ENCODE measurements at regions not wholly inside any gene's neighbourhood (a gene's known extent, or its start where the extent isn't known, plus 50 kb on each side); places are given as distances from the start of the nearest gene placed in this dataset.
A peak's percentile ranks its signal among the peaks of the same experiment; 100 is the strongest.
"Not testable (repeated sequence)": the region's sequence is repeated elsewhere in the genome, so short reads cannot be mapped to it uniquely, and the experiment has no call there.

- 93 to 94% methylated on average over 3 of the region's 3 CpGs for WGBS, 2 donors
- no peak overlapping the region for H3K4me3 ChIP-seq (ENCODE audit: low read depth, poor library complexity, severe bottlenecking)
- DNase-seq (ENCODE audit: low spot score in 2 of 2), result no peak
- TF ChIP-seq POLR2A (IDR thresholded peaks at IDR 0.05) (no peak), CTCF (IDR thresholded peaks at IDR 0.05) (no peak)
- intact Hi-C loops (cut with DNase I; ENCODE audit: low total_unique reads), result no loop called here
Measured at GRCh38 chr1:189708674-189709073, 769.0 kb downstream of the BRINP3 start.

- intact Hi-C loops (cut with DNase I; ENCODE audit: low total_unique reads); H3K4me3 ChIP-seq (ENCODE audit: low read depth, poor library complexity, severe bottlenecking): not testable (repeated sequence)
- WGBS, 2 donors, result 98 to 99% methylated on average over 8 to 29 of the region's 38 CpGs
- peak in 1 of 2 donors; percentile 56 for DNase-seq (ENCODE audit: low spot score in 2 of 2)
Measured at GRCh38 chr1:189718147-189718795, 759.4 kb downstream of the BRINP3 start.

- TF ChIP-seq CTCF (IDR thresholded peaks at IDR 0.05) (no peak), POLR2A (IDR thresholded peaks at IDR 0.05) (no peak)
- WGBS, 2 donors, result 47 to 53% methylated on average over 4 of the region's 4 CpGs
- H3K4me3 ChIP-seq (ENCODE audit: low read depth, poor library complexity, severe bottlenecking), result no peak overlapping the region
- DNase-seq (ENCODE audit: low spot score in 2 of 2), result no peak
- intact Hi-C loops (cut with DNase I; ENCODE audit: low total_unique reads), result no loop called here
Measured at GRCh38 chr1:189726806-189727205, 750.9 kb downstream of the BRINP3 start.

GRCh38 chr1:189751311-189751710 is 726.4 kb downstream of the BRINP3 start:
- H3K4me3 ChIP-seq (ENCODE audit: low read depth, poor library complexity, severe bottlenecking), result no peak overlapping the region
- intact Hi-C loops (cut with DNase I; ENCODE audit: low total_unique reads), result no loop called here
- TF ChIP-seq POLR2A (IDR thresholded peaks at IDR 0.05), result no peak
- no peak for DNase-seq (ENCODE audit: low spot score in 2 of 2)

- TF ChIP-seq CTCF (IDR thresholded peaks at IDR 0.05) (no peak), POLR2A (IDR thresholded peaks at IDR 0.05) (no peak)
- WGBS, 2 donors, result 88 to 100% methylated on average over 1 of the region's 1 CpG
- no peak for DNase-seq (ENCODE audit: low spot score in 2 of 2)
- intact Hi-C loops (cut with DNase I; ENCODE audit: low total_unique reads), result no loop called here
- H3K4me3 ChIP-seq (ENCODE audit: low read depth, poor library complexity, severe bottlenecking), result no peak overlapping the region
Measured at GRCh38 chr1:189752461-189752995, 725.1 kb downstream of the BRINP3 start.

- intact Hi-C loops (cut with DNase I; ENCODE audit: low total_unique reads); H3K4me3 ChIP-seq (ENCODE audit: low read depth, poor library complexity, severe bottlenecking); DNase-seq (ENCODE audit: low spot score in 2 of 2): not testable (repeated sequence)
- WGBS, 2 donors, result 86 to 90% methylated on average over 9 of the region's 9 CpGs
Measured at GRCh38 chr1:189755100-189755499, 722.6 kb downstream of the BRINP3 start.

GRCh38 chr1:189764391-189765320 is 713.0 kb downstream of the BRINP3 start:
- no peak overlapping the region for H3K4me3 ChIP-seq (ENCODE audit: low read depth, poor library complexity, severe bottlenecking)
- intact Hi-C loops (cut with DNase I; ENCODE audit: low total_unique reads), result no loop called here
- TF ChIP-seq POLR2A (IDR thresholded peaks at IDR 0.05), result no peak
- WGBS, 2 donors, result 66 to 73% methylated on average over 2 of the region's 2 CpGs
- DNase-seq (ENCODE audit: low spot score in 2 of 2), result no peak
